Astrocyte (in vitro differentiated cells and primary cell): ENCODE measurements at regions not wholly inside any gene's neighbourhood (a gene's known extent, or its start where the extent isn't known, plus 50 kb on each side); places are given as distances from the start of the nearest gene placed in this dataset.

Experiments
- EZH2 ChIP-seq: IDR thresholded peaks from 2 replicates; pipeline ENCODE4 v1.6.1; 2012; ENCODE audit warnings: mild to moderate bottlenecking, low read length, inconsistent platforms; ENCODE audit not compliant: insufficient read depth
- TF ChIP-seq, protein P1 (sequence below): IDR thresholded peaks from 2 replicates; pipeline ENCODE4 v1.5.1; 2011; ENCODE audit warnings: low read depth, mild to moderate bottlenecking, inconsistent platforms, low read length, moderate library complexity; ENCODE audit not compliant: insufficient read depth

DNA sequence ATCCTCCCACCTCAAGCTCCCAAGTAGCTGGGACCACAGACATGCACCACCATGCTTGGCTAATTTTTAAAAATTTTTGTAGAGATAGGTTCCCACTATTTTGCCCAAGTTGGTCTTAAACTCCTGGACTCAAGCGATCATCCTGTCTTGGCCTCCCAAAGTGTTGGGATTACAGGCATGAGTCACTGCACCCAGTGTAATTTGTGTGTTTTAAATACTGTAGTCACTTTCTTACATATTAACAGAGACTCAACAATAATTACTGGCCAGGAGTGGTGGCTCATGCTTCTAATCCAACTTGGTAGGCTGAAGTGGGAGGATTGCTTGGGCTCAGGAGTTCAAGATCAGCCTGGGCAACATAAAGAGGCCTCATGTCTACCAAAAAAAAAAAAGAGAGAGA, 293.0 kb downstream of the RDH14 start:
- TF ChIP-seq, protein P1, sequence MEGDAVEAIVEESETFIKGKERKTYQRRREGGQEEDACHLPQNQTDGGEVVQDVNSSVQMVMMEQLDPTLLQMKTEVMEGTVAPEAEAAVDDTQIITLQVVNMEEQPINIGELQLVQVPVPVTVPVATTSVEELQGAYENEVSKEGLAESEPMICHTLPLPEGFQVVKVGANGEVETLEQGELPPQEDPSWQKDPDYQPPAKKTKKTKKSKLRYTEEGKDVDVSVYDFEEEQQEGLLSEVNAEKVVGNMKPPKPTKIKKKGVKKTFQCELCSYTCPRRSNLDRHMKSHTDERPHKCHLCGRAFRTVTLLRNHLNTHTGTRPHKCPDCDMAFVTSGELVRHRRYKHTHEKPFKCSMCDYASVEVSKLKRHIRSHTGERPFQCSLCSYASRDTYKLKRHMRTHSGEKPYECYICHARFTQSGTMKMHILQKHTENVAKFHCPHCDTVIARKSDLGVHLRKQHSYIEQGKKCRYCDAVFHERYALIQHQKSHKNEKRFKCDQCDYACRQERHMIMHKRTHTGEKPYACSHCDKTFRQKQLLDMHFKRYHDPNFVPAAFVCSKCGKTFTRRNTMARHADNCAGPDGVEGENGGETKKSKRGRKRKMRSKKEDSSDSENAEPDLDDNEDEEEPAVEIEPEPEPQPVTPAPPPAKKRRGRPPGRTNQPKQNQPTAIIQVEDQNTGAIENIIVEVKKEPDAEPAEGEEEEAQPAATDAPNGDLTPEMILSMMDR: no peak
- TF ChIP-seq EZH2: no peak
